ENCODE measurements at regions not wholly inside any gene's neighbourhood (a gene's known extent, or its start where the extent isn't known, plus 50 kb on each side); places are given as distances from the start of the nearest gene placed in this dataset.

- no peak for TF ChIP-seq CTCF (IDR thresholded peaks at IDR 0.05)
- no peak for TF ChIP-seq POLR2A (IDR thresholded peaks at IDR 0.05)
Observed at GRCh38 chr11:100573911-100574513, 113.1 kb upstream of the ARHGAP42 start.
